OCI-LY3 (cell line): ENCODE measurements at regions not wholly inside any gene's neighbourhood (a gene's known extent, or its start where the extent isn't known, plus 50 kb on each side); places are given as distances from the start of the nearest gene placed in this dataset.

Experiments
- EZH2phosphoT487 ChIP-seq: fragments of 200-600 bp; shearing (Covaris generic); IDR thresholded peaks from 2 replicates; pipeline ENCODE4 v1.6.1; 2018; ENCODE audit warnings: antibody characterized with exemption, mixed run types, low read depth
- TF ChIP-seq, protein P1 (sequence below): fragments of 200-600, 300-600 bp; sonication (generic); IDR thresholded peaks from 2 replicates; pipeline ENCODE4 v1.5.1; 2014; ENCODE audit warnings: antibody characterized with exemption, low read length, low read depth

DNA sequence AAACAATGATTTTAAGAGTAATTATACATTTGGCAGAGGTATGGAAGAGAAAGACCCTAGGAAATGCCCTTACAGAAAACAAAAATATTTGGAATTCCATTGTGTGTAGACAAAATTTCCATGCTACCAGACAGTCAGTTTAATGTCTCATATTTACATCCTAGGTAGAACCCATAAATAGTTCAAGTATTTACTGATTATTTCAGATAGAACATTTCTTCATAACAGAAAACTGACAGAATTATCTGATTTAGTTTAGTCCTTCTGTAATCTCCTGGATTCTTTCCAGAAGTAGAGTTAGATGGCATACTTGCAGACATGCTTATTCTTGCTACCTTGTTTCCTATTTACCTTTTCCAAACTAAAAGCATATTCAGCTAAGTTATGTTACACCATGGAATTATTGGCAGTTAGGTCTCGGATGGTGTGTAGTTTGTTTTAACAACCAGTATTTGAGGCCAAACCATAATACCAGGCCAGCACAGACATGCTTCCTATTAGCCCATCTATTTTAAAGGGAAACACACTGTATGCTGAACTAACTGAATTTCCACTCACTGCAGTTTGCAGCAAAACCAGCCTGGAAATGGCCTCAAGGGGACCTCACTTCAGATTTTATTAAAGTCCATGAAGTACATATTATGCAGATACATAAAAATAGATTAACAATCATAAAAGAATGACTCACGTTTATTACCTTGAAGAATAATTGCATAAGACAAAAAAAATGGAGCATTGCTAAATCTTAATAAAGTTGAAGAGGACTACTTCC is 126.6 kb upstream of the LRIG3 start:
- TF ChIP-seq, protein P1, sequence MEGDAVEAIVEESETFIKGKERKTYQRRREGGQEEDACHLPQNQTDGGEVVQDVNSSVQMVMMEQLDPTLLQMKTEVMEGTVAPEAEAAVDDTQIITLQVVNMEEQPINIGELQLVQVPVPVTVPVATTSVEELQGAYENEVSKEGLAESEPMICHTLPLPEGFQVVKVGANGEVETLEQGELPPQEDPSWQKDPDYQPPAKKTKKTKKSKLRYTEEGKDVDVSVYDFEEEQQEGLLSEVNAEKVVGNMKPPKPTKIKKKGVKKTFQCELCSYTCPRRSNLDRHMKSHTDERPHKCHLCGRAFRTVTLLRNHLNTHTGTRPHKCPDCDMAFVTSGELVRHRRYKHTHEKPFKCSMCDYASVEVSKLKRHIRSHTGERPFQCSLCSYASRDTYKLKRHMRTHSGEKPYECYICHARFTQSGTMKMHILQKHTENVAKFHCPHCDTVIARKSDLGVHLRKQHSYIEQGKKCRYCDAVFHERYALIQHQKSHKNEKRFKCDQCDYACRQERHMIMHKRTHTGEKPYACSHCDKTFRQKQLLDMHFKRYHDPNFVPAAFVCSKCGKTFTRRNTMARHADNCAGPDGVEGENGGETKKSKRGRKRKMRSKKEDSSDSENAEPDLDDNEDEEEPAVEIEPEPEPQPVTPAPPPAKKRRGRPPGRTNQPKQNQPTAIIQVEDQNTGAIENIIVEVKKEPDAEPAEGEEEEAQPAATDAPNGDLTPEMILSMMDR: no peak
- TF ChIP-seq EZH2phosphoT487: no peak
